ENCODE measurements at regions not wholly inside any gene's neighbourhood (a gene's known extent, or its start where the extent isn't known, plus 50 kb on each side); places are given as distances from the start of the nearest gene placed in this dataset.

GRCh38 chr1:234988536-234988935 lies 140.1 kb downstream of the TOMM20 start:
- no peak overlapping the region for H3K4me3 ChIP-seq (replicated peaks; ENCODE audit: low read depth, low read length)
- no peak for DNase-seq (ENCODE audit: extremely low read depth, insufficient read length)
- H3K27me3 ChIP-seq (replicated peaks; ENCODE audit: control insufficient read depth, insufficient read depth, low read length), result no peaks in the 10 kb centered on the region
- TF ChIP-seq CTCF (IDR thresholded peaks at IDR 0.05; ENCODE audit: insufficient read depth, low read length, poor library complexity, severe bottlenecking), result no peak
- no peaks in the 10 kb centered on the region for H3K36me3 ChIP-seq (ENCODE audit: control insufficient read depth, insufficient read depth, low read length)

- TF ChIP-seq CTCF (IDR thresholded peaks at IDR 0.05; ENCODE audit: insufficient read depth, low read length, poor library complexity, severe bottlenecking), result no peak
- Histone ChIP-seq H3K27me3 (replicated peaks; ENCODE audit: control insufficient read depth, insufficient read depth, low read length) (no peaks in the 10 kb centered on the region), H3K4me3 (replicated peaks; ENCODE audit: low read depth, low read length) (no peak overlapping the region), H3K36me3 (ENCODE audit: control insufficient read depth, insufficient read depth, low read length) (no peaks in the 10 kb centered on the region)
- DNase-seq (ENCODE audit: extremely low read depth, insufficient read length), result no peak
Observed at GRCh38 chr1:234988155-234988517, 140.5 kb downstream of the TOMM20 start.

- H3K4me3 ChIP-seq (replicated peaks; ENCODE audit: low read depth, low read length), result no peak overlapping the region
- DNase-seq (ENCODE audit: extremely low read depth, insufficient read length), result peak; percentile 68
- no peaks in the 10 kb centered on the region for H3K27me3 ChIP-seq (replicated peaks; ENCODE audit: control insufficient read depth, insufficient read depth, low read length)
- no peak for TF ChIP-seq CTCF (IDR thresholded peaks at IDR 0.05; ENCODE audit: insufficient read depth, low read length, poor library complexity, severe bottlenecking)
- H3K36me3 ChIP-seq (ENCODE audit: control insufficient read depth, insufficient read depth, low read length), result no peaks in the 10 kb centered on the region
Observed at GRCh38 chr1:234987415-234988154, 141.1 kb downstream of the TOMM20 start.

- Histone ChIP-seq H3K36me3 (ENCODE audit: control insufficient read depth, insufficient read depth, low read length) (no peaks in the 10 kb centered on the region), H3K4me3 (replicated peaks; ENCODE audit: low read depth, low read length) (no peak overlapping the region), H3K27me3 (replicated peaks; ENCODE audit: control insufficient read depth, insufficient read depth, low read length) (no peaks in the 10 kb centered on the region)
- DNase-seq (ENCODE audit: extremely low read depth, insufficient read length), result no peak
- no peak for TF ChIP-seq CTCF (IDR thresholded peaks at IDR 0.05; ENCODE audit: insufficient read depth, low read length, poor library complexity, severe bottlenecking)
Observed at GRCh38 chr1:234986750-234987414, 141.8 kb downstream of the TOMM20 start.

- Histone ChIP-seq H3K4me3 (replicated peaks; ENCODE audit: low read depth, low read length) (no peak overlapping the region), H3K27me3 (replicated peaks; ENCODE audit: control insufficient read depth, insufficient read depth, low read length) (no peaks in the 10 kb centered on the region), H3K36me3 (ENCODE audit: control insufficient read depth, insufficient read depth, low read length) (no peaks in the 10 kb centered on the region)
- no peak for DNase-seq (ENCODE audit: extremely low read depth, insufficient read length)
- no peak for TF ChIP-seq CTCF (IDR thresholded peaks at IDR 0.05; ENCODE audit: insufficient read depth, low read length, poor library complexity, severe bottlenecking)
Observed at GRCh38 chr1:234985516-234986294, 142.9 kb downstream of the TOMM20 start.

Measured in GM06990 (cell line).